GM18519 (cell line): ENCODE measurements at regions not wholly inside any gene's neighbourhood (a gene's known extent, or its start where the extent isn't known, plus 50 kb on each side); places are given as distances from the start of the nearest gene placed in this dataset.
"Not testable (repeated sequence)": the region's sequence is repeated elsewhere in the genome, so short reads cannot be mapped to it uniquely, and the experiment has no call there.

Experiments used
- ATAC-seq: cut with Tn5 transposase; IDR thresholded peaks from one replicate; pipeline ENCODE4 v1.9.1; 2021; ENCODE audit warnings: mild to moderate bottlenecking, moderate library complexity; ENCODE audit not compliant: unreplicated experiment, low FRiP score

GRCh38 chr11:90438069-90438468 lies 215.2 kb upstream of the CHORDC1 start:
- ATAC-seq, result no peak

- ATAC-seq, result no peak
Observed at GRCh38 chr11:90434858-90435257, 212.0 kb upstream of the CHORDC1 start.

- ATAC-seq, result no peak
Observed at GRCh38 chr11:90428836-90429235, 206.0 kb upstream of the CHORDC1 start.

- ATAC-seq, result no peak
Observed at GRCh38 chr11:90426442-90426841, 203.6 kb upstream of the CHORDC1 start.

- no peak for ATAC-seq
Observed at GRCh38 chr11:90423378-90423777, 200.5 kb upstream of the CHORDC1 start.

GRCh38 chr11:90422787-90423186 lies 199.9 kb upstream of the CHORDC1 start:
- ATAC-seq, result not testable (repeated sequence)

GRCh38 chr11:90414221-90414620 lies 191.4 kb upstream of the CHORDC1 start:
- ATAC-seq, result no peak

- no peak for ATAC-seq
Observed at GRCh38 chr11:90407350-90407749, 184.5 kb upstream of the CHORDC1 start.

- ATAC-seq, result no peak
Observed at GRCh38 chr11:90392692-90393091, 169.8 kb upstream of the CHORDC1 start.

GRCh38 chr11:90391756-90392155 lies 168.9 kb upstream of the CHORDC1 start:
- no peak for ATAC-seq

GRCh38 chr11:90380206-90380605 lies 157.4 kb upstream of the CHORDC1 start:
- ATAC-seq, result no peak

GRCh38 chr11:90373971-90374370 lies 151.1 kb upstream of the CHORDC1 start:
- ATAC-seq, result no peak

GRCh38 chr11:90364527-90364926 lies 141.7 kb upstream of the CHORDC1 start:
- ATAC-seq, result no peak

- no peak for ATAC-seq
Observed at GRCh38 chr11:90363739-90364138, 140.9 kb upstream of the CHORDC1 start.

- no peak for ATAC-seq
Observed at GRCh38 chr11:90355200-90355599, 132.4 kb upstream of the CHORDC1 start.

GRCh38 chr11:90349731-90350130 lies 126.9 kb upstream of the CHORDC1 start:
- ATAC-seq, result no peak

GRCh38 chr11:90344546-90344945 lies 121.7 kb upstream of the CHORDC1 start:
- ATAC-seq, result no peak

GRCh38 chr11:90343673-90344072 lies 120.8 kb upstream of the CHORDC1 start:
- ATAC-seq, result no peak

- no peak for ATAC-seq
Observed at GRCh38 chr11:90341986-90342385, 119.1 kb upstream of the CHORDC1 start.

- no peak for ATAC-seq
Observed at GRCh38 chr11:90332415-90332814, 109.6 kb upstream of the CHORDC1 start.

- no peak for ATAC-seq
Observed at GRCh38 chr11:90330632-90331031, 107.8 kb upstream of the CHORDC1 start.

- ATAC-seq, result no peak
Observed at GRCh38 chr11:90329043-90329442, 106.2 kb upstream of the CHORDC1 start.

GRCh38 chr11:90326647-90327046 lies 103.8 kb upstream of the CHORDC1 start:
- ATAC-seq, result peak; percentile 83
